ENCODE measurements at regions not wholly inside any gene's neighbourhood (a gene's known extent, or its start where the extent isn't known, plus 50 kb on each side); places are given as distances from the start of the nearest gene placed in this dataset.

DNA sequence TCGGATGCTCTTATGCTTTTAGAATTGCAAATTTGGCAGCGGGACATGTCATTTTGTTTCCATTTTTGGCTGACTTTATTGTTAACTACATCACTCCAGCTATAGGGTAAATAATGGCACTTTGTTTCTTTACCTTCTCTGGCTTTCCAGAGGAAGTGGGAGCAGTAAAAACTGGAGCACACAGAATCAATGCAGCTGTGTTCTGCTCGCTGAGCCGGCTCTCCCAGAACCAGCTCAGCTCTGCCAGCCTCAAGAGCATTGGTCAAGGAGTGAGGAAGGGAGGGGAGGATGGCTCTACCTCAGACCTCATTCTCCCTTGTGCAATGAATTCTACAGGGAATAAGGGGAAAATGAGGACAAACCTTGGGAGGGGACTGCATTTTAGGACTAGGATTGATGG is 50.5 kb upstream of the SPATA13 start:
- H3K9me3 Mint-ChIP-seq (ENCODE audit: unreplicated experiment) = peaks cover 2% of the 10 kb centered on the region
- no peak for FAIRE-seq
- no peak overlapping the region for H3K27ac Mint-ChIP-seq (ENCODE audit: unreplicated experiment)
- no peak for DNase-seq (ENCODE audit: low read depth)
- H3K36me3 Mint-ChIP-seq (ENCODE audit: low read depth, unreplicated experiment) = no peaks in the 10 kb centered on the region
- no peak overlapping the region for H3K27ac ChIP-seq (ENCODE audit: low read depth, low read length)
- H2AFZ ChIP-seq (ENCODE audit: low read depth, low read length) = no peak overlapping the region
- H3K36me3 ChIP-seq (ENCODE audit: insufficient read depth, low read length) = no peaks in the 10 kb centered on the region
- H3K4me3 Mint-ChIP-seq (ENCODE audit: unreplicated experiment) = no peak overlapping the region
- H3K4me2 ChIP-seq (ENCODE audit: low read length) = no peak overlapping the region
- TF ChIP-seq, protein P1, sequence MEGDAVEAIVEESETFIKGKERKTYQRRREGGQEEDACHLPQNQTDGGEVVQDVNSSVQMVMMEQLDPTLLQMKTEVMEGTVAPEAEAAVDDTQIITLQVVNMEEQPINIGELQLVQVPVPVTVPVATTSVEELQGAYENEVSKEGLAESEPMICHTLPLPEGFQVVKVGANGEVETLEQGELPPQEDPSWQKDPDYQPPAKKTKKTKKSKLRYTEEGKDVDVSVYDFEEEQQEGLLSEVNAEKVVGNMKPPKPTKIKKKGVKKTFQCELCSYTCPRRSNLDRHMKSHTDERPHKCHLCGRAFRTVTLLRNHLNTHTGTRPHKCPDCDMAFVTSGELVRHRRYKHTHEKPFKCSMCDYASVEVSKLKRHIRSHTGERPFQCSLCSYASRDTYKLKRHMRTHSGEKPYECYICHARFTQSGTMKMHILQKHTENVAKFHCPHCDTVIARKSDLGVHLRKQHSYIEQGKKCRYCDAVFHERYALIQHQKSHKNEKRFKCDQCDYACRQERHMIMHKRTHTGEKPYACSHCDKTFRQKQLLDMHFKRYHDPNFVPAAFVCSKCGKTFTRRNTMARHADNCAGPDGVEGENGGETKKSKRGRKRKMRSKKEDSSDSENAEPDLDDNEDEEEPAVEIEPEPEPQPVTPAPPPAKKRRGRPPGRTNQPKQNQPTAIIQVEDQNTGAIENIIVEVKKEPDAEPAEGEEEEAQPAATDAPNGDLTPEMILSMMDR (IDR thresholded peaks at IDR 0.05; ENCODE audit: insufficient read depth, low read depth, low read length) = no peak
- TF ChIP-seq EZH2 (IDR thresholded peaks at IDR 0.05; ENCODE audit: insufficient read depth, low read length) = no peak
- no peak overlapping the region for H3K4me3 ChIP-seq (ENCODE audit: insufficient read depth, low read depth, low read length)
- H3K9me3 ChIP-seq (ENCODE audit: insufficient read depth, low read depth, low read length) = no peaks in the 10 kb centered on the region
- H3K27me3 Mint-ChIP-seq (ENCODE audit: low read depth, unreplicated experiment) = peaks cover 5% of the 10 kb centered on the region
- H3K4me1 ChIP-seq (ENCODE audit: insufficient read depth, low read length) = peaks cover 11% of the 10 kb centered on the region
- H4K20me1 ChIP-seq (ENCODE audit: insufficient read depth, low read length) = no peaks in the 10 kb centered on the region
- no peaks in the 10 kb centered on the region for H3K79me2 ChIP-seq (ENCODE audit: insufficient read depth, low read length)
- peaks cover 5% of the 10 kb centered on the region for H3K4me1 Mint-ChIP-seq (ENCODE audit: low read depth, unreplicated experiment)
- no peaks in the 10 kb centered on the region for H3K27me3 ChIP-seq (ENCODE audit: insufficient read depth, low read length)
- H3K9ac ChIP-seq (ENCODE audit: low read length) = no peak overlapping the region

All from astrocyte (in vitro differentiated cells and primary cell).